Stimulated activated memory B cell treated with anti-CD40 and anti-IgM and Interleukin-4, amounts not matched to agents 10 μg/mL and 1 μg/mL and 100 μg/mL, for 72 hours (primary cell): ENCODE measurements at regions not wholly inside any gene's neighbourhood (a gene's known extent, or its start where the extent isn't known, plus 50 kb on each side); places are given as distances from the start of the nearest gene placed in this dataset.
"Not testable (repeated sequence)": the region's sequence is repeated elsewhere in the genome, so short reads cannot be mapped to it uniquely, and the experiment has no call there.

Experiments
- ATAC-seq: fragments of 150-1000 bp; cut with Tn5 transposase; 2 replicates; pipeline ENCODE4 v1.10.0; 2021
- H3K27ac Mint-ChIP-seq: one replicate; pipeline ENCODE4 v1.8.0; 2022; ENCODE audit warnings: mild to moderate bottlenecking, mixed read lengths
- H3K27me3 Mint-ChIP-seq: one replicate; pipeline ENCODE4 v1.8.0; 2022; ENCODE audit warnings: mixed read lengths
- H3K36me3 Mint-ChIP-seq: one replicate; pipeline ENCODE4 v1.8.0; 2022; ENCODE audit warnings: mixed read lengths
- H3K4me1 Mint-ChIP-seq: one replicate; pipeline ENCODE4 v1.8.0; 2022; ENCODE audit warnings: mixed read lengths
- H3K4me3 Mint-ChIP-seq: one replicate; pipeline ENCODE4 v1.8.0; 2022; ENCODE audit warnings: mild to moderate bottlenecking, moderate library complexity, mixed read lengths
- H3K9me3 Mint-ChIP-seq: one replicate; pipeline ENCODE4 v1.8.0; 2022; ENCODE audit warnings: mixed read lengths

GRCh38 chr5:24188216-24188925, 456.4 kb downstream of the CDH10 start:
- peaks cover 7% of the 10 kb centered on the region for H3K9me3 Mint-ChIP-seq
- H3K36me3 Mint-ChIP-seq: no peaks in the 10 kb centered on the region
- no peaks in the 10 kb centered on the region for H3K27me3 Mint-ChIP-seq
- H3K27ac Mint-ChIP-seq: no peak overlapping the region
- H3K4me1 Mint-ChIP-seq: no peaks in the 10 kb centered on the region
- no peak overlapping the region for H3K4me3 Mint-ChIP-seq
- no peak for ATAC-seq

GRCh38 chr5:24196789-24197188, 448.0 kb downstream of the CDH10 start:
- H3K9me3 Mint-ChIP-seq: no peaks in the 10 kb centered on the region
- no peaks in the 10 kb centered on the region for H3K4me1 Mint-ChIP-seq
- no peaks in the 10 kb centered on the region for H3K27me3 Mint-ChIP-seq
- no peak overlapping the region for H3K4me3 Mint-ChIP-seq
- no peaks in the 10 kb centered on the region for H3K36me3 Mint-ChIP-seq
- no peak for ATAC-seq
- no peak overlapping the region for H3K27ac Mint-ChIP-seq

GRCh38 chr5:24208686-24209106, 436.1 kb downstream of the CDH10 start:
- H3K4me1 Mint-ChIP-seq: no peaks in the 10 kb centered on the region
- no peak overlapping the region for H3K4me3 Mint-ChIP-seq
- H3K36me3 Mint-ChIP-seq: no peaks in the 10 kb centered on the region
- no peak overlapping the region for H3K27ac Mint-ChIP-seq
- no peak for ATAC-seq
- no peaks in the 10 kb centered on the region for H3K27me3 Mint-ChIP-seq
- H3K9me3 Mint-ChIP-seq: peaks cover 10% of the 10 kb centered on the region

- Mint-ChIP-seq H3K27me3 (no peaks in the 10 kb centered on the region), H3K9me3 (peaks cover 3% of the 10 kb centered on the region), H3K4me1 (no peaks in the 10 kb centered on the region), H3K27ac (no peak overlapping the region), H3K4me3 (no peak overlapping the region), H3K36me3 (no peaks in the 10 kb centered on the region)
- no peak for ATAC-seq
Measured at GRCh38 chr5:24215114-24215513, 429.7 kb downstream of the CDH10 start.

- H3K4me3 Mint-ChIP-seq: no peak overlapping the region
- H3K4me1 Mint-ChIP-seq: no peaks in the 10 kb centered on the region
- no peaks in the 10 kb centered on the region for H3K36me3 Mint-ChIP-seq
- no peak for ATAC-seq
- peaks cover 13% of the 10 kb centered on the region for H3K9me3 Mint-ChIP-seq
- no peak overlapping the region for H3K27ac Mint-ChIP-seq
- H3K27me3 Mint-ChIP-seq: no peaks in the 10 kb centered on the region
Measured at GRCh38 chr5:24222876-24223275, 421.9 kb downstream of the CDH10 start.

- Mint-ChIP-seq H3K36me3 (no peaks in the 10 kb centered on the region), H3K4me1 (no peaks in the 10 kb centered on the region), H3K27me3 (no peaks in the 10 kb centered on the region), H3K4me3 (no peak overlapping the region), H3K9me3 (peaks cover 13% of the 10 kb centered on the region), H3K27ac (no peak overlapping the region)
- ATAC-seq: no peak
Measured at GRCh38 chr5:24225051-24225450, 419.7 kb downstream of the CDH10 start.

GRCh38 chr5:24226479-24226878, 418.3 kb downstream of the CDH10 start:
- no peak for ATAC-seq
- Mint-ChIP-seq H3K27me3 (no peaks in the 10 kb centered on the region), H3K9me3 (peaks cover 6% of the 10 kb centered on the region), H3K4me1 (no peaks in the 10 kb centered on the region), H3K4me3 (no peak overlapping the region), H3K36me3 (no peaks in the 10 kb centered on the region), H3K27ac (no peak overlapping the region)

GRCh38 chr5:24227881-24228280, 416.9 kb downstream of the CDH10 start:
- H3K4me1 Mint-ChIP-seq, H3K4me3 Mint-ChIP-seq, H3K36me3 Mint-ChIP-seq, H3K27ac Mint-ChIP-seq, H3K9me3 Mint-ChIP-seq, H3K27me3 Mint-ChIP-seq, ATAC-seq: not testable (repeated sequence)

GRCh38 chr5:24232041-24232440, 412.7 kb downstream of the CDH10 start:
- Mint-ChIP-seq H3K4me1 (no peaks in the 10 kb centered on the region), H3K27ac (no peak overlapping the region), H3K27me3 (no peaks in the 10 kb centered on the region)

GRCh38 chr5:24232929-24233498, 411.8 kb downstream of the CDH10 start:
- Mint-ChIP-seq H3K9me3 (no peaks in the 10 kb centered on the region), H3K27me3 (no peaks in the 10 kb centered on the region), H3K27ac (no peak overlapping the region), H3K36me3 (no peaks in the 10 kb centered on the region), H3K4me1 (no peaks in the 10 kb centered on the region), H3K4me3 (no peak overlapping the region)
- ATAC-seq: no peak

More at GRCh38 chr5:24232041-24232440, 412.7 kb downstream of the CDH10 start:
- no peaks in the 10 kb centered on the region for H3K9me3 Mint-ChIP-seq
- no peak overlapping the region for H3K4me3 Mint-ChIP-seq
- no peaks in the 10 kb centered on the region for H3K36me3 Mint-ChIP-seq
- no peak for ATAC-seq

GRCh38 chr5:24235946-24236345, 408.8 kb downstream of the CDH10 start:
- no peaks in the 10 kb centered on the region for H3K9me3 Mint-ChIP-seq
- no peaks in the 10 kb centered on the region for H3K27me3 Mint-ChIP-seq
- H3K36me3 Mint-ChIP-seq: no peaks in the 10 kb centered on the region
- no peak for ATAC-seq
- H3K27ac Mint-ChIP-seq: no peak overlapping the region
- H3K4me1 Mint-ChIP-seq: no peaks in the 10 kb centered on the region
- H3K4me3 Mint-ChIP-seq: no peak overlapping the region

- H3K4me1 Mint-ChIP-seq: no peaks in the 10 kb centered on the region
- H3K4me3 Mint-ChIP-seq: no peak overlapping the region
- H3K27me3 Mint-ChIP-seq: no peaks in the 10 kb centered on the region
- no peak overlapping the region for H3K27ac Mint-ChIP-seq
- peaks cover 9% of the 10 kb centered on the region for H3K9me3 Mint-ChIP-seq
- H3K36me3 Mint-ChIP-seq: no peaks in the 10 kb centered on the region
- ATAC-seq: no peak
Measured at GRCh38 chr5:24245821-24246220, 399.0 kb downstream of the CDH10 start.

- ATAC-seq: no peak
- Mint-ChIP-seq H3K27me3 (no peaks in the 10 kb centered on the region), H3K9me3 (no peaks in the 10 kb centered on the region), H3K4me1 (no peaks in the 10 kb centered on the region), H3K27ac (no peak overlapping the region), H3K36me3 (no peaks in the 10 kb centered on the region), H3K4me3 (no peak overlapping the region)
Measured at GRCh38 chr5:24264547-24264946, 380.2 kb downstream of the CDH10 start.

- Mint-ChIP-seq H3K27me3 (no peaks in the 10 kb centered on the region), H3K4me1 (no peaks in the 10 kb centered on the region), H3K4me3 (no peak overlapping the region), H3K27ac (no peak overlapping the region), H3K36me3 (no peaks in the 10 kb centered on the region), H3K9me3 (no peaks in the 10 kb centered on the region)
- ATAC-seq: no peak
Measured at GRCh38 chr5:24265306-24265705, 379.5 kb downstream of the CDH10 start.

GRCh38 chr5:24268482-24269056, 376.2 kb downstream of the CDH10 start:
- Mint-ChIP-seq H3K4me3 (no peak overlapping the region), H3K27ac (no peak overlapping the region), H3K36me3 (no peaks in the 10 kb centered on the region), H3K4me1 (no peaks in the 10 kb centered on the region), H3K27me3 (no peaks in the 10 kb centered on the region), H3K9me3 (no peaks in the 10 kb centered on the region)
- ATAC-seq: no peak

GRCh38 chr5:24271702-24272118, 373.1 kb downstream of the CDH10 start:
- not testable (repeated sequence) for H3K4me1 Mint-ChIP-seq, H3K4me3 Mint-ChIP-seq, H3K9me3 Mint-ChIP-seq, H3K27me3 Mint-ChIP-seq, ATAC-seq, H3K27ac Mint-ChIP-seq, H3K36me3 Mint-ChIP-seq
